ENCODE measurements at regions not wholly inside any gene's neighbourhood (a gene's known extent, or its start where the extent isn't known, plus 50 kb on each side); places are given as distances from the start of the nearest gene placed in this dataset.

GRCh38 chr9:84435902-84436301, 95.3 kb upstream of the SLC28A3 start:
- H3K27me3 ChIP-seq (ENCODE audit: control insufficient read depth, insufficient read depth, low read length) = no peaks in the 10 kb centered on the region
- ChIA-PET POLR2A (no interaction called here), CTCF (no interaction called here)

GRCh38 chr9:84436386-84437109, 96.0 kb upstream of the SLC28A3 start:
- H3K27me3 ChIP-seq (ENCODE audit: control insufficient read depth, insufficient read depth, low read length) = no peaks in the 10 kb centered on the region
- no peak overlapping the region for H3K4me3 ChIP-seq (ENCODE audit: low read depth, low read length)
- ChIA-PET POLR2A (no interaction called here), CTCF (no interaction called here)
- H3K27ac ChIP-seq (ENCODE audit: low read depth, low read length) = no peak overlapping the region
- no peaks in the 10 kb centered on the region for H3K9me3 ChIP-seq (ENCODE audit: control insufficient read depth, insufficient read depth, low read length)
- TF ChIP-seq CTCF (IDR thresholded peaks at IDR 0.05; ENCODE audit: low read depth, low read length) = no peak
- no peak for DNase-seq (ENCODE audit: low read depth, low spot score)

More at GRCh38 chr9:84435902-84436301, 95.3 kb upstream of the SLC28A3 start:
- H3K4me3 ChIP-seq (ENCODE audit: low read depth, low read length) = no peak overlapping the region
- H3K9me3 ChIP-seq (ENCODE audit: control insufficient read depth, insufficient read depth, low read length) = no peaks in the 10 kb centered on the region
- no peak overlapping the region for H3K27ac ChIP-seq (ENCODE audit: low read depth, low read length)
- TF ChIP-seq CTCF (IDR thresholded peaks at IDR 0.05; ENCODE audit: low read depth, low read length) = no peak
- DNase-seq (ENCODE audit: low read depth, low spot score) = no peak

- ChIA-PET POLR2A (no interaction called here), CTCF (no interaction called here)
- no peak for DNase-seq (ENCODE audit: low read depth, low spot score)
- H3K27me3 ChIP-seq (ENCODE audit: control insufficient read depth, insufficient read depth, low read length) = no peaks in the 10 kb centered on the region
- no peak for TF ChIP-seq CTCF (IDR thresholded peaks at IDR 0.05; ENCODE audit: low read depth, low read length)
- H3K27ac ChIP-seq (ENCODE audit: low read depth, low read length) = no peak overlapping the region
- peaks cover 3% of the 10 kb centered on the region; the same call in 1 of the 2 replicates for H3K9me3 ChIP-seq (ENCODE audit: control insufficient read depth, insufficient read depth, low read length)
- H3K4me3 ChIP-seq (ENCODE audit: low read depth, low read length) = no peak overlapping the region
Observed at GRCh38 chr9:84438391-84438790, 97.8 kb upstream of the SLC28A3 start.

- CTCF ChIA-PET = no interaction called here
- no peak for DNase-seq (ENCODE audit: low read depth, low spot score)
- peaks cover 3% of the 10 kb centered on the region; the same call in 1 of the 2 replicates for H3K9me3 ChIP-seq (ENCODE audit: control insufficient read depth, insufficient read depth, low read length)
- H3K27me3 ChIP-seq (ENCODE audit: control insufficient read depth, insufficient read depth, low read length) = no peaks in the 10 kb centered on the region
- POLR2A ChIA-PET = no interaction called here
- no peak for TF ChIP-seq CTCF (IDR thresholded peaks at IDR 0.05; ENCODE audit: low read depth, low read length)
- H3K4me3 ChIP-seq (ENCODE audit: low read depth, low read length) = no peak overlapping the region
- no peak overlapping the region for H3K27ac ChIP-seq (ENCODE audit: low read depth, low read length)
Observed at GRCh38 chr9:84439250-84439649, 98.7 kb upstream of the SLC28A3 start.

GRCh38 chr9:84442712-84443111, 102.2 kb upstream of the SLC28A3 start:
- Histone ChIP-seq H3K4me3 (ENCODE audit: low read depth, low read length) (no peak overlapping the region), H3K9me3 (ENCODE audit: control insufficient read depth, insufficient read depth, low read length) (peaks cover 6% of the 10 kb centered on the region), H3K27me3 (ENCODE audit: control insufficient read depth, insufficient read depth, low read length) (no peaks in the 10 kb centered on the region), H3K27ac (ENCODE audit: low read depth, low read length) (no peak overlapping the region)
- CTCF ChIA-PET = no interaction called here
- no peak for TF ChIP-seq CTCF (IDR thresholded peaks at IDR 0.05; ENCODE audit: low read depth, low read length)
- POLR2A ChIA-PET = no interaction called here
- DNase-seq (ENCODE audit: low read depth, low spot score) = no peak

All from AG04450 (cell line).